MM.1S (cell line): ENCODE measurements at regions not wholly inside any gene's neighbourhood (a gene's known extent, or its start where the extent isn't known, plus 50 kb on each side); places are given as distances from the start of the nearest gene placed in this dataset.

ENCODE experiments used
- CTCF ChIP-seq: fragments of 300-600 bp; sonication (generic); IDR thresholded peaks from 2 replicates; pipeline ENCODE4 v1.5.1; 2016; ENCODE audit warnings: antibody characterized with exemption, low read length, mixed read lengths
- EZH2 ChIP-seq: fragments of 300-600 bp; sonication (generic); optimal IDR thresholded peaks from 2 replicates; pipeline ENCODE3; 2017; ENCODE audit warnings: low read depth, mild to moderate bottlenecking, antibody characterized with exemption, low read length, mixed read lengths
- EZH2phosphoT487 ChIP-seq: fragments of 300-600 bp; sonication (generic); IDR thresholded peaks from 2 replicates; pipeline ENCODE4 v1.6.1; 2018; ENCODE audit warnings: antibody characterized with exemption, low read length

GRCh38 chr17:52841971-52842370, 683.5 kb upstream of the CA10 start:
- TF ChIP-seq CTCF (no peak), EZH2 (no peak), EZH2phosphoT487 (no peak)
